ENCODE measurements at regions not wholly inside any gene's neighbourhood (a gene's known extent, or its start where the extent isn't known, plus 50 kb on each side); places are given as distances from the start of the nearest gene placed in this dataset.

- Mint-ChIP-seq H3K27ac (no peak overlapping the region), H3K4me3 (no peak overlapping the region), H3K27me3 (ENCODE audit: insufficient read depth, low read depth, poor library complexity) (no peaks in the 10 kb centered on the region), H3K36me3 (ENCODE audit: low read depth) (no peaks in the 10 kb centered on the region), H3K4me1 (no peaks in the 10 kb centered on the region), H3K9me3 (no peaks in the 10 kb centered on the region)
- Histone ChIP-seq H3F3A (replicated peaks; ENCODE audit: low read depth) (no peaks in the 10 kb centered on the region), H3K9me2 (ENCODE audit: insufficient read depth) (no peaks in the 10 kb centered on the region; the same call in none of the 2 replicates), H3K79me2 (replicated peaks; ENCODE audit: insufficient read depth) (no peaks in the 10 kb centered on the region), H4K20me1 (replicated peaks; ENCODE audit: insufficient read depth) (no peaks in the 10 kb centered on the region), H3K36me3 (ENCODE audit: insufficient read depth) (no peaks in the 10 kb centered on the region), H3K27ac (ENCODE audit: low read depth) (no peak overlapping the region), H3K27me3 (ENCODE audit: insufficient read depth) (no peaks in the 10 kb centered on the region), H3K4me2 (no peak overlapping the region), H3K4me1 (ENCODE audit: insufficient read depth) (no peaks in the 10 kb centered on the region), H3K4me3 (no peak overlapping the region), H2AFZ (no peak overlapping the region)
- no peak for DNase-seq (ENCODE audit: low spot score)
- no peak for ATAC-seq
- TF ChIP-seq JUNB (IDR thresholded peaks at IDR 0.05; ENCODE audit: unreplicated experiment), result no peak
- TF ChIP-seq ZNF462 (CRISPR knock-in tag; IDR thresholded peaks at IDR 0.05), result no peak
- no peak for TF ChIP-seq ETS1 (IDR thresholded peaks at IDR 0.05)
- no peak for TF ChIP-seq STAT1 (IDR thresholded peaks at IDR 0.05; ENCODE audit: unreplicated experiment)
- TF ChIP-seq ZNF331 (CRISPR knock-in tag; IDR thresholded peaks at IDR 0.05; ENCODE audit: low read depth), result no peak
These were observed 794.2 kb downstream of the DHX35 start for GRCh38 chr20:39756369-39756768.
